Body of pancreas (tissue), 4 donors: ENCODE measurements at regions not wholly inside any gene's neighbourhood (a gene's known extent, or its start where the extent isn't known, plus 50 kb on each side); places are given as distances from the start of the nearest gene placed in this dataset.

Experiments used
- POLR2A ChIP-seq, 3 donors: fragments of 450-650 bp; IDR thresholded peaks; one replicate each; pipeline ENCODE4 v1.6.1; 2016; ENCODE audit warnings: antibody characterized with exemption in 3 of 3, mild to moderate bottlenecking in 2 of 3
- TF ChIP-seq, protein P1 (sequence below), 7 experiments: fragments of 450-650 bp in 4 of 7; fragments of 200-600 bp in 3 of 7; sonication (generic) in 3 of 7; IDR thresholded peaks; one replicate each; pipeline ENCODE4 v1.5.1; 2016 to 2019; ENCODE audit warnings: antibody characterized with exemption in 7 of 7

DNA sequence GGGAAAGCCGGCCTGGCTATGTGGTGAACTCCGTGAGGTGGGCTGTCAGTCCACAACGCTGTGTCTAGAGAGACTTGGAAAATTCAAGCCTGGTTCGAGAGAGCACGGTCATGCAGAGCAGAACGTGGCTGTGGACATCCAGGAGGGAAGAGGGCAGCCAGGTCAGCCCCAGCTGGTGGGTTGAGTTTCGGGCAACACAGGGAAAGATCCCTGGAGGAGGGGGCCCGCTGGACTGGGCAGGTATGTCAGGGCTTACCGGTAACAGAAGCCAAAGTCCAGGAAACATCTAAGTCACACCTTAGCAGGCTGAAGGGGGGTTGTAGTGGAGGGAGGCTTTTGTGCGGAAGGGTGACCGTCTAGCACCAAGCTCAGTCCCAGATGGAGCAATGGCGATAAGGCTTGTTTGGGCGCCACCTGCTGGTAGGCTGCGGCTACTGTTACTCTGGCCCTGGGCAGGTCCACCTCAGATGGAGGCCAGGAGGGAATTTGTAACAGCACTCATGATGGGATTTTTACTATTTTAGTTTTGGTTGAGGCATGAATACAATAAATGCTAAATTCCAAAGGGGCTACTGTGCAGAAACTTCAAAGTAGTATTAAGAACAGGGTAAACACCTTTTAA, 143.3 kb upstream of the ZNF644 start:
- TF ChIP-seq, protein P1, sequence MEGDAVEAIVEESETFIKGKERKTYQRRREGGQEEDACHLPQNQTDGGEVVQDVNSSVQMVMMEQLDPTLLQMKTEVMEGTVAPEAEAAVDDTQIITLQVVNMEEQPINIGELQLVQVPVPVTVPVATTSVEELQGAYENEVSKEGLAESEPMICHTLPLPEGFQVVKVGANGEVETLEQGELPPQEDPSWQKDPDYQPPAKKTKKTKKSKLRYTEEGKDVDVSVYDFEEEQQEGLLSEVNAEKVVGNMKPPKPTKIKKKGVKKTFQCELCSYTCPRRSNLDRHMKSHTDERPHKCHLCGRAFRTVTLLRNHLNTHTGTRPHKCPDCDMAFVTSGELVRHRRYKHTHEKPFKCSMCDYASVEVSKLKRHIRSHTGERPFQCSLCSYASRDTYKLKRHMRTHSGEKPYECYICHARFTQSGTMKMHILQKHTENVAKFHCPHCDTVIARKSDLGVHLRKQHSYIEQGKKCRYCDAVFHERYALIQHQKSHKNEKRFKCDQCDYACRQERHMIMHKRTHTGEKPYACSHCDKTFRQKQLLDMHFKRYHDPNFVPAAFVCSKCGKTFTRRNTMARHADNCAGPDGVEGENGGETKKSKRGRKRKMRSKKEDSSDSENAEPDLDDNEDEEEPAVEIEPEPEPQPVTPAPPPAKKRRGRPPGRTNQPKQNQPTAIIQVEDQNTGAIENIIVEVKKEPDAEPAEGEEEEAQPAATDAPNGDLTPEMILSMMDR (IDR thresholded peaks at IDR 0.05), result peak; percentile 78 to 92 (median 86)
- TF ChIP-seq POLR2A (IDR thresholded peaks at IDR 0.05), result no peak
